Activated CD4-positive, CD25-positive, alpha-beta regulatory T cell (primary cell): ENCODE measurements at regions not wholly inside any gene's neighbourhood (a gene's known extent, or its start where the extent isn't known, plus 50 kb on each side); places are given as distances from the start of the nearest gene placed in this dataset.

Experiments used
- DNase-seq, 4 experiments: peaks; one replicate each; lab custom pipeline; 2025; lab: John Stamatoyannopoulos, UW

DNA sequence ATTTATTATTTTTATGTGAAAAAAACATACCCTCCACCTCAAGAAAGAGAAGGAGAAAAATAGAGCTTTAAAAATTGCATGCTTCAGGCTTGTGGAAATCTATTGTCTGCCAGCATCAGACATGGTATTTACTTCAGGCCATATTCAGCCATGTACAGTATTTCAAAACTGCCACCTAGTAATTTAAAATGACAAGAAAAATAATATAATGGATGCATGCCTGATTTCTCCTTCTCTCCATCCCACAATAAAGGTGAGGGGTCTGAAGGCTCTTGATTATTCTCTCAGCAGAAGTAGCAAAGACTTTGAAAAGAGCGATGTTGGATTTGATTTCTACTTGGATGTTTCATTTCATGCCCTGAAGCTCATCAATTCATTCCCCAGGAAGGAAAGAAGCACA is 250.7 kb downstream of the TBC1D4 start:
- no peak for DNase-seq

DNA sequence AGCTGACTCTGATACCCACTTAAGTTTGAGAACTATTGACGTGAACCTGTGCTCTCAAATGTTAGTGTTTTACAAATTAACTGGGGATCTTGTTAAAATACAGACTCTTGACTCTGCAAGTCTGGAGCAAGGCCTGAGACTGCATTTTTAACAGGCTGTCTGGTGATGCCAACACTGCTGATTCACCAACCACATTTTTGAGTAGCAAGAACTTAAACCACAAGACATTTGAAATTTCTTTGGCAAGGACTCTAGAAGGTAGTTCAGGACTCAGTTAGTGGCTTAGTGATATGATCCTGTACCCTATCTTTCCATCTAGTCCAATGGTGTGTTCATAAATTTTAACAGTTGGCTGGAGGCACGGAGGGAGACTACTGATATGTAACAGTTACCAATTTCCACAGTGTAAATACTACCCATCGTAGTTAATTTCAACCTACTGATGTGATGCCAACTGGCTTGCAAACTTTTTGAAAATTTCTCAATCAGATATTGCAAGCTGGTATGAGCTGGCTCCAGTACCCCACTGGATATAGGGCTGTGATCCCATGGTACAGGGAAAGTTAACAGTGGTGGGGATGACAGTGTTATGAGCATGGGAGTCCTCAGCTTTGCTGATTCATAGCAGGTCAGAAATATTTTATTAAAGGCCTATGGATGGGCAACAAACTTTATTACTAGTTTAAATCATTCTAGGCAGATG is 255.1 kb downstream of the TBC1D4 start:
- DNase-seq: no peak

DNA sequence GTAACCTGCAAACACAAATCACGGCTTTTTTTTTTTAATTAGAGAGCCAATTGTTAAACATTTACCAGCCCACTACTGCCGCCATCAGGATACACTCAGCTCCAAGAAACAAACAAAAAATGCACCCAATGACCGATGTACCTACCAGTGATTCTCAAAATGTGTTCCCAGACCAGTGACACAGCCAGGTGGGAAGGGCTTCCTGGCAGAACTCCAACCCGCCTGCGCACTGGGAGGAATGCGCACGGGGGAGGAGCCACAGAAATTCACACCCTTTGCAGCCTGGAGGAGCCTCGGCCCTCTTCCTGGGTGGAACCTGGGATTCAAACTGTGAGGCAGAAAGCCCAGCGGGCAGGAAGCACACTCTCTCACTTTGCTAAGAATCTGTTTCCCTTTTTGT is 255.9 kb downstream of the TBC1D4 start:
- DNase-seq: no peak

DNA sequence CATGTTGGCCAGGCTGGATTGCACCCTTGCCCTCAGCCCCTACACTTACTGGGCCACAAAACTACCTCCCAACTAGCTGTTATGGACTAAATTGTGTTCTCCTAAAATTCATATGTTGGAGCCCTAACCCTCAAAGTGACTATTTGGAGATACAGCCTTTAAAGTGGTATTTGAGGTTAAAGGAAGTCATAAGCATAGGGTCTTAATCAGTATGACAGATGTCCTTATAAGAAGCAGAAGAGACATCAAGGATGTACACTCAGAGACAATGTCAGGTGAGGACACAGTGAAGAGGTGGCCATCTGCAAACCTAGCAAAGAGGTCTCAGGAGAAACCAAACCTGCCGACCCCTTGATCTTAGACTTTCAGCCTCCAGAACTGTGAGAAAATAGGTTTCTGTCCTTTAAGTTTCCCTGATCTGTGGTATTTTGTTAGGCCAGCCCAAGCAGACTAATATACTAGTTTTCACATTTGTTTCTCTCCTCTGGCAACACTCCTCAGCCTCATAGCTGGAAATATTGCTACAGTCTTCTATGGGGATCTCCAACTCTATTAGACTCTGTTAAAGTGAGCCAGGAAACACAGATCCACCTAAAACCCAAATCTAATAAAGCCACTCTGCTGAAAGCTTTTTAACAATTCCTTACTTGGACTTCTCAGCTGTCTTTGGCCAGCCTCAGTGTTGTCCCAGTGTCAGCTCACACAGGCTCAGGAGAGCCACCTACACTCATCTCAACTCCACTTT is 256.5 kb downstream of the TBC1D4 start:
- DNase-seq: no peak

DNA sequence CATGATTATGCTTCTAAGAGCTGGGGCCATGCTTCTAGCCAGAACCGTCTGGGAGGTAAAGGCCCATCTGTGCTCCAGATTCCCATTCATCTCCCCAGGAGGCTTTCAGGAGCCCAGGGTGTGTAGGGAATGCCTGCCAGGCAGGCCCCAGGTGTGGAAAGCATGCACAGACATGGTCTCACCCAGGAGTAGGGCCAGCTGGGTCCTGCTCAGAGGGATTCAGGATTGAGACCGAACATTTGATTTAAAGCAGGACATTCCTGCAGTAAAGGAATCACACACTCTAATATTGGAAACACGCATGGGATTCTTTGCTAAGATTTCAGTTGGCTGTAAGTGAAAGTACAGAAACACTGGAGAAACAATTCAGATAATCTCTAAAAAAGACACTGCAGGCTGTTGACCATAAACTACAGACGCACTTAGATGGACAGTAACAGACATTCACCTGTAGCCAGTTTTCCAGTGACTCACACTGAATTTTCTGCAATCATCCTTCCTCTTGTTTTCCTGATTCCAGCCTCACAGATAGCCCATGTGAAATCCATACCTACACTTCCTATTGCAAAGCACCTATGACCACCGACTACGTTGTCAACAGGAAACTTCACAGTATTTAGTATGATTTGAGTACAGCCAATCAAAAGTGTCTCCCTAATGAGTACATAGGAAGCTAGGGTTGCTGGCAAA is 257.8 kb downstream of the TBC1D4 start:
- no peak for DNase-seq

DNA sequence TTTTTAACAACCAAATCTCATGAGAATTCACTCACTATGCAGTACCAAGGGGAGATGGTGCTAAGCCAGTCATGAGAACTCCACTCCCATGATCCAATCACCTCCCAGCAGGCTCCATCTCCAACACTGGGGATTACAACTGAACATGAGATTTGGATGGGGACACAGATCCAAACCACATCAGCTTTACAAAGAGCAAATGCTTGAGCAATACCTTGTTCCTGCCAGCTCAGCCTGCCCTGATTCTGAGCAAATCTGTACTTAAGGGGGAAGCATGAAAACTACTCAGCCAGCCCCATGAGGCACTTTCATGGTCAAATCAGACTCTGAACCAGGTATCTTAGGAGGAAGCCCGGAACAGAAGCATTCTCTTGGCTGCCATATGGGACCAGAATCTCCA is 259.9 kb downstream of the TBC1D4 start:
- no peak for DNase-seq

DNA sequence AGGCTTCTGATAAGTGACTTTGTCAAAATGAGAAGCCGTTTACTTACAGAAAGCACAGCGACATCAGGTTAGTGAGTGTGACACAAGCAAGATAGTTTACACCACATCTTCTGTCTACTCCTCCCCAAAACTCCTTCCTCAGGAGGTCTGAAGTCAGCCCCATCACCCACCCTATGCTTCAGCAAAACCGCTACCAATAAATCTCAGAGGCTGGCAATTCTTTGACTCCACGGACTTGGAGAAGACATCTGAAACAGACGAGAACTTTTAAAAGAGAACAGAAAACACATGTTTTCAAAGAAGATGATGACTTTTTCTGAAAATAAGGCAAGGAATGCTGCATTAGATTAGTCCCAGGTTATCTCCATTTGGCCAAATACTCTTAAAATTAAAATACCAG is 261.1 kb downstream of the TBC1D4 start:
- DNase-seq: no peak

DNA sequence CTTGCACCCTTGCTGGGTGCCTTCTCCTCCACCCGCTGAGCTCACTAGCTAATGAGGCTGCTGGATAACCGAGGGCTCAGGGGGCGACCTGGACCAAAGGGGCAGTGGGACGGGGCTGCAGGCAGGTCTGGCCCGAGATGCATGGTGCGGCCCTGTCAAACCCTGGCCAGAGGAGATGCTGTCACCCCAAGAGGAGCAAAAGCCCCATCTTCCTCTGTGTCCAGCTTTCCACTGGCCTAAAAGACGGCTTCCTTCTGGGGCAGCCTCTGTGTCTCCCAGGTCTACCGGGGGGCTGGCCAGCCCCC is 261.8 kb downstream of the TBC1D4 start:
- no peak for DNase-seq

DNA sequence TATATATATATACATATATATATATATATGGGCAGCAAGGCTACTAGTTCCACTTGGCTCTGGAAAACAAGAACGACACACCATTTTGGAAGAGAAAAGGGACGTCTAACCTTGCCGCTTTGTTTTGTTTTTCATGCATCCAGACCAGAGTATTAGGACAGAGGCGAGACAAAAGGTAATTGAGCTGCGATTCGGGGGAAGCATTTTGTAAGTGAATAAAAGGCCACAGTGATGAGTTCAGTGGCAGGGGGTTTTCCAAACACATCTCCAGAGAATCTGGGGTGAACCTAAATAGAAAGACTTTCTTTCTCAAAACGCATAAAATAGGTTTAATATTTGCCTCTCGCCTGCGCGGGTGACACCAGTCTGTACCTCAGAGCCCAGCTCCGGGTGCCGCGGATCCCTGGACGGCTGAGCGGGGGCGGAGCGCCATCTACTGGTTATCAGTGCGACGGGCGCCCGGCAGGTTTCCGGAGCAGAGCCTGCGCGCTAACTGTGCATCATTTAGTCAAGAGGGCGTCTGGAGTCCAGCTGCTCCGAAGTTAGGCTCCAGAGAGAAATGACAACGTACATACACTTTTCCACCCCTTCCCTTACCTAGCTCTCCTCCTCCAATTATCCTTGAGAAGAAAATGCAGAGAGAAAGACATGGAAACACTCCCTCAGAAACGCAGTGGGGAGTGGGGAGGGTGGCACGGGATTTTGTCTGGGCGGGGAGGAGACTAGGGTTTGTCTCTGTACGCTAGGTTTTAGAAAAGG is 262.3 kb downstream of the TBC1D4 start:
- DNase-seq: peak; percentile 65 to 78 (median 72)

DNA sequence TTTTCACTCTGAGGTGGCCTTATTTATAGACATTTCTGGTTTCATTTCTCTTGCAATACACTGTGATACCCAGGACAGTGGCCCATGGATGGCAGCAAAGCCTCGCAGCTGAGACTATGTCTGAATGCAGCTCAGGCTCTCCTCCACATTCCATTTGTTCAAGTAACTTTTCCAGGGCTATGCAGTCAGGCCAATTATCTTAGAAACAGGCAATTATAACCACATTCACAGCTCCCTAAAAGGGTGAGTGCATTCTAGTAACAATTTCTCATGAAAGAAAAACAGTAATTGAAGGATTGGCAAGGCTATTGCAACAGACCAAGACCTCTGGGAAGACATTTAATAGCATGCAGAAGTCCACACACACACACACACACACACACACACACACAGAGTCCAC is 264.0 kb downstream of the TBC1D4 start:
- no peak for DNase-seq

DNA sequence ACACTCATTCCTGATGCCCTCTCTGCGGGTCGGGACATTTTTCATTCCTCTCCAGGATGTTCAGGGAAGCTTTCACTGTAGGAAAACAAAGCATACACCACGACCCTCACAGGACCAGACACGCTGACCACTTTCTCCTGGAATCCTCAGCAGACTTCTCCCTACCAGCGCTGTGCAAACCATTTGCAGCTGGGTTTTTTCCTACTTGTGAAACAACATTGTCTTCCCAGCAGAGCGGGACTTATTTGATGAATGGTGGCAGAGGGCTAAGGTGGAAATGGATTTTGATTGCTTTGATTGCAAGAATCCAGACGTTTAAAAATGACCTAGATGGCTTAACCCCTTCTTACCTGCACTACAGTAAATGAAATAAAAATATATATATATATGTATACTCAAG is 265.9 kb downstream of the TBC1D4 start:
- no peak for DNase-seq

DNA sequence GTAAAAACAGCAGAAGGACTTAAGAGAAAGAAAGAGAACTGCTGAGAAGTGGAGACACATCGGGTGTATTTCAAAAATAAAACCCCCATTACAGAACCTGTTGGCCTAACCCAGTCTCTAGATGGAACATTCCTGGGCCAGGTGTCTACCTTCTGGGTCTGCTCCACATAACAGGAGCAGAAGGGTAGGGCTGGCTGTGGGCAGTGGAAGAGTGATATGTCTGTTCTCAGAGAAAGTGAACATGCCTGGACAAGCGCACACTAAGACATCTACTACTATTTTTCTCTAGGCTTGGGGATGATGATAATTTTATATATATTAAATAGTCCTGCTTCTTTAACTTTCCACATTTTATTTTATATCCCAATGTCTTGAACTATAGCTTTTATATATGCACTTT is 267.1 kb downstream of the TBC1D4 start:
- no peak for DNase-seq

DNA sequence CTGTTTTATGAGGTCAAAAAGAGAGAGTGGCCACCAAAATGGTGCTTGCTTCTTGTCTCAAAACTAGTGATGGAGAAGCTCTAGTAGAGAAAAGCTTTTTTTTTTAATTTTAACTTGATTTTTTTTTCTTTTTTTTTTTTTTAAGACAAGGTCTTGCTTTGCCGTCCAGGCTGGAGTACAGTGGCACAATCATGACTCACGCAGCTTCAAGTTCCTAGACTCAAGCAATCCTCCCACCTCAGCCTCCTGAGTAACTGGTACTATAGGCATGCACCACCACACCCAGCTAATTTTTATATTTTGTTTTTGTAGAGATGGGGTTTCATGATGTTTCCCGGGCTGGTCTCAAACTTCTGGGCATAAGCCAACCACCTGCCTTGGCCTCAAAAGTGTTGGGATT is 279.0 kb downstream of the TBC1D4 start:
- no peak for DNase-seq

DNA sequence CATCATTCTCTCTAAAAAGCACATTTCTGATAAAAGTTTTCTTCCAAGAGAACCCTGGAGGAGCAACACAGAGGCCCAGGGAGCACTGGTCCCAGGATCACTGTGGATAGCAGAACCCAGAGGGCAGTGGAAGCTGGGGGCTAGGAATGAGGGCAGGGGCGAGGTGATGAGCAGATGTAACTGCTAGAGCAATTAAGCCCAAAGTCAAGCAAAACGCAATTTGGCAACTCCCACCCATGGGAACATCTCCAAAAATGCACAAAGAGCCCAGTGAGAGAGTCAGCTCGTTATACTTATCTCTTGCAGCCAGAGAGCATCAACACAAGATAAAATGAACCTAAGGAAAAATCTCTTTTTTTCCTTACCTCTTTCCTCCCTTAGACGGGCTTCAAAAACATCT is 284.2 kb downstream of the TBC1D4 start:
- no peak for DNase-seq

DNA sequence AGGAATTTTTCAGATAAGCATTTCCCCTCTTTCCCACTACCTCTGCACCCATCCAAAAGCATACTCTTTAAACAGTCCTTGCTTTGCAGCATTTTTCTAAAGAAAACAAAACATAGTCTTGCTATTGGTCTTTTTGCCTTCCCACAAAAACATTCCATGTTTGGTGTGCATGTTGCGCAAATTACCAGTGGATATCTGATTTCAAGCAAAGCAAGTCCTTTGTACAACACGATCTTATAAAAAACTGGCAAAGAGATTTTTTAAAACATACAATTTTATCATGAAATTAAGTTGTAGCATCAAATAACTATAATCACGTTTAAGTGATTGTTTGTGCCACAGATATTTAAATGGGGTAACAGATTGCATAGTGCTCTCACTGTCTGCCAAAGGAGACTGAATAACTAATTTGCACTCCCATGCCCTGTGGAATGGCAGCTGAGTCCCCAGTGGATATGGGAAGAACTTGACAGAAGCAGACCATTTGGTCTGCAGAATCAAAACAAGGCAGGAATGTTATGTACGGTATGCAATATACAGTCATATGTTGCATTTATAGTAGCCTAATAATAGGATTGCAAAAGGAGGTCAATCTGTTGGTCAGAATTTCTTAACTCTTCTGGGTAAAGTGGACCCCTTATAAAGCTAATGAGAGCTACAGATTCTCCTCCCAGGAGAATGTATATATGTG is 285.7 kb downstream of the TBC1D4 start:
- DNase-seq: no peak

DNA sequence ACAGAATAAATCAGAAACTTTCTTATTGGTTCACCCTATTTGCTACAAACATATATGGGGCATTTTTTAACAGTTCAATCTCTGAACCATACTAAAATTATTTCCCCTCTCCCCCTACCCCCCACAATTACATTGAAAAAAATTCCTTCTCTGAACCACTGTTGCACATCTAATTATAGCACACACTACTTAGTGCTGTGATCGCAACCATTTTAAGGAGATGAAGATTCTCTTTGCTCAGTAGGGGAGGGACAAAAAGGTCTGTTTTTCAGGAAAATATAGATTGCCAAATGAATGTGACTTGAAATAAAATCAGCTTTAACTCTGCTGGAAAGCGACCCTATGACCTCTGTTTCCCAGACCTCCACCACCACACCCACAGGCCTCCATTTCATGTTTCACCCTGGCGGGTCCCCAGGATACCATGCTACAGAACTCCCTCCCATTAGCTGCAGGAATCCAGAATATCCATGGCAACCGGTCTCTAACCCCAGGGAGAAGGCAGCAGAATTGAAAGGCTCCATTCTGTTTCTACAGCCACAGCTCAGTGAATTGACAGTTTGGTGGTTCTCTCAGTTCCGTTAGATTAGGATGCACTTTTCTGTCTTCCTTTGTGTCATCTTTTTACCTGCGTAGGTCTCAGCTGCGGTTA is 286.3 kb downstream of the TBC1D4 start:
- DNase-seq: no peak

DNA sequence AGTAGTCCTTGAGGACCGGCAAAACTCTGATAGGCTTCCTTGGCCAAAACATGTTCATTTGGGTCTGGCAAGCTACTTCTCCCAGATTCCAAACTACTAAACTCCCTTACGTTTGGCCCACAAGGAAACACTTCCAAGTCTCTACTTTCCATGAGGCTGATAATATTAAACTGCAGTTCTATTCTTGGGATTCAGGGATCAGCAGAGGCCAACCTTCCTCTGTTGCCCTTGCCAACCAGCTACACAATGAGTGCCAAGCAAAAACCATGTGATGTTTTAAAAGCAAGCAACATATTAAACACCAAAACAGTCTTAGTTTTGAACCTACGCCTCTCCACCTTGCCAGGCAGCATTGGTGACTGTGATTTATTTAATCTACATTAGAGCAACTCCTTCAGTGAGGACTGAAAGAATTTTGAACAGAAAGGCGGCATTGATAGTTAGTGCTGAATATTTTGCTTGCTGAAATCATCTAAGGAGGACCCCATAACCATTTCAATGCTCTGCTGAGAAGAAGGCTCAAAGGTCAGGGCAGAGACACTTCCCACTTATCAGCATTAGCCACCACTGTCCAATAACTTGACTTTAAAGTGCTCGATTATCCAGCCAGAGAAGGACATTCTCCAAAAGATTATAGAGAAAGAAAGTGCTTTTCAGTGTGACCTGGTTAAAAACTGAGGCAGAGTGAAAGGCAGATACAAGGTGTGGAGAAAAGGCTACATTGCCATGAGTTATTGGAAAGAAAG is 287.1 kb downstream of the TBC1D4 start:
- no peak for DNase-seq

DNA sequence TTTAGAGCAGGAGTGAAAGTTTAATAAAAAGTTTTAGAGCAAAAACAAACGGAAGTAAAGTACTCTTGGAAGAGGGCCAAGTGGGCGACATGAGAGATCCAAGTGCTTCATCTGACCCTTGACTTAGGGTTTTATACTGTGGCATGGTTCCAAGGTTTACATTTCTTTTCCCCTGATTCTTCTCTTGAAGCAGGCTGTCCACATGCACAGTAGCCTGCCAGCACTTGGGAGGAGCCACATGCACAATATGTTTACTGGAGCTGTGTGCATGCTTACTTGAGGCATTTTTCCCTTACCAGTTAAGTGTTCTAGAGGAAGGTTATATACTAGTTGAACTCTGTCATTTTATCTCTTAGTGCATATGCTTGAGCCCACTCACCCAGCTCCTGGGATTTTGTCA is 295.6 kb downstream of the TBC1D4 start:
- no peak for DNase-seq

DNA sequence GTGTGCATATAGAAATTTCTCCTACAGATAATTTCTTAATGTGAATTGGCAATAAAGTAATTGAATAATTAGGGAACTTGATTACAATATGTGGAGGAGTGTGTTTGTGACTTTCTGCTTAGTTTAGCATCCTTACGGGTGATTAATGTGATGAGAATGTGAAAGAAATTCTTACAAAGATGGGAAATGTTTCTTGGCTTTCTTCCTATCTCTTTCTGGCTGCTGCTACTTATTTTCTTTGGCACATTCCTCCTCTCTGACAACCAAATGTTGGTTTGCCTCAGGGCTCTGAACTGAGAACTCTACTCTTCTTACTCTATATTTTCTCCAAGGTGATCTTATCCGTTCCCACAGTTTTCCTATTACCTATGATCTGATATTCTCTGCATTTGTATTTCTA is 300.1 kb downstream of the TBC1D4 start:
- DNase-seq: no peak

DNA sequence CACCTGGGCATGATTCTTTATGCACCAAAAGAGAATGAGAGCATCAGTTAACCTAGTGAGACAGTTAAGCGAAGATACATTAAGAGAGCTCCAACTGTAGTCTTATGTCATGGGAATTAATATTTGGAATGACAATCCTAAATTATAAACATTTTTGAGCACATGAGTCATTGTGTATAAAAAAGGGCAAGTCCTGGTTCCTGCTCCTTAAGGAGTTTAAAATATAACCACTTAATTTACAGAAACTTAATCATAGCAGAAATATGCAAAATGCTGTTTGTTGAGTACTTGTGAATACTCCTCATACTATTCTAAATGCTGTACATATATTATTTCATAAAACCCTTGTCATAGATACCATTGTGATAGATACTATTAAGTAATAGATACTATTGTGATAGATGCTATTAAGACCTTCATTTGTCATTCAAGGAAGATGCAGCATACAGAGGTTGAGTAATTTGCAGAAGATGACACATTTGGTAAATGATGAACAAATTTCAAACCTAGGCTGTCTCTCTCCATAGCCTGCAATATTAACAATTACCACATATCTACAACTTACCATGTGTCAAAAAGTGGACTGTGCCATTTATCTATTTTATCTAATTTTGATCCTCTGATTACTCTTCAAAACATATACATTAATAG is 301.0 kb downstream of the TBC1D4 start:
- no peak for DNase-seq
